Endothelial cell of umbilical vein (primary cell): ENCODE measurements at regions not wholly inside any gene's neighbourhood (a gene's known extent, or its start where the extent isn't known, plus 50 kb on each side); places are given as distances from the start of the nearest gene placed in this dataset.

Experiments
- CTCF ChIP-seq, 2 donors: IDR thresholded peaks; 1 replicate in 1 of 2; 2 replicates in 1 of 2; pipeline ENCODE4 v1.5.1; 2011; ENCODE audit warnings: low read length in 2 of 2, mild to moderate bottlenecking in 2 of 2, moderate library complexity in 2 of 2, control low read depth in 1 of 2, inconsistent platforms in 1 of 2, low read depth in 1 of 2; ENCODE audit not compliant: insufficient read depth in 1 of 2; ENCODE audit errors: extremely low read depth in 1 of 2
- MAX ChIP-seq: IDR thresholded peaks from 2 replicates; pipeline ENCODE4 v1.6.1; 2011; ENCODE audit not compliant: insufficient read depth, insufficient read length
- MYC ChIP-seq: IDR thresholded peaks from one replicate; pipeline ENCODE4 v1.6.1; 2011; ENCODE audit warnings: mild to moderate bottlenecking, low read depth, low read length
- POLR2A ChIP-seq: IDR thresholded peaks from 2 replicates; pipeline ENCODE4 v1.6.1; 2012; ENCODE audit warnings: low read depth, mild to moderate bottlenecking, control low read depth, low read length

GRCh38 chr5:3346111-3346820 lies 249.4 kb upstream of the IRX1 start:
- TF ChIP-seq POLR2A: no peak
- no peak for TF ChIP-seq CTCF (IDR thresholded peaks at IDR 0.05; ENCODE audit: extremely low read depth in 1 of 2, insufficient read depth in 1 of 2, low read depth in 1 of 2, low read length in 2 of 2)
- TF ChIP-seq MYC: no peak
- TF ChIP-seq MAX: no peak
